ENCODE measurements at regions not wholly inside any gene's neighbourhood (a gene's known extent, or its start where the extent isn't known, plus 50 kb on each side); places are given as distances from the start of the nearest gene placed in this dataset.

DNA sequence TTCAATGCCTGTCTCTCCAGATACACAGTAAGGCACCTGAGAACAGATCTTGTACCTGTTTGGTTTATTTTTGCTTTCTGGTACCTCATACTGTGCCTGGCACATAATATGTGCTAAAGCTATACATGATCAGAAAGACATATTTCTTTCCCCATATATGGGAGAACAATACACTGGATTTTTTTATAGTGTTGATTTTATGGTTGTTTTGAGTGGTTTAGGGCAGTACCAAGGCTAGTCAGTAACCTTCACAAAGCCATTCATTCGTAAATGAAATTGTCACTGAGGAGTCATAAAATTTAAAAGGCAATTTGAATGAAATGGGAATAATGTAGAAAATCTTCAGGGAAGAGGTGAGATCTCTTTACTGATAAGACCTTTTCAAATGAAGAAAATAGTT is 810.2 kb downstream of the TUSC7 start:
- TF ChIP-seq POLR2A (IDR thresholded peaks at IDR 0.05) = no peak
- TF ChIP-seq CTCF (IDR thresholded peaks at IDR 0.05) = no peak

Measured in prostate gland (tissue), 2 donors.